GM19455 (cell line): ENCODE measurements at regions not wholly inside any gene's neighbourhood (a gene's known extent, or its start where the extent isn't known, plus 50 kb on each side); places are given as distances from the start of the nearest gene placed in this dataset.
"Not testable (repeated sequence)": the region's sequence is repeated elsewhere in the genome, so short reads cannot be mapped to it uniquely, and the experiment has no call there.

ENCODE experiments used
- ATAC-seq: cut with Tn5 transposase; IDR thresholded peaks from one replicate; pipeline ENCODE4 v1.9.1; 2021; ENCODE audit not compliant: unreplicated experiment

DNA sequence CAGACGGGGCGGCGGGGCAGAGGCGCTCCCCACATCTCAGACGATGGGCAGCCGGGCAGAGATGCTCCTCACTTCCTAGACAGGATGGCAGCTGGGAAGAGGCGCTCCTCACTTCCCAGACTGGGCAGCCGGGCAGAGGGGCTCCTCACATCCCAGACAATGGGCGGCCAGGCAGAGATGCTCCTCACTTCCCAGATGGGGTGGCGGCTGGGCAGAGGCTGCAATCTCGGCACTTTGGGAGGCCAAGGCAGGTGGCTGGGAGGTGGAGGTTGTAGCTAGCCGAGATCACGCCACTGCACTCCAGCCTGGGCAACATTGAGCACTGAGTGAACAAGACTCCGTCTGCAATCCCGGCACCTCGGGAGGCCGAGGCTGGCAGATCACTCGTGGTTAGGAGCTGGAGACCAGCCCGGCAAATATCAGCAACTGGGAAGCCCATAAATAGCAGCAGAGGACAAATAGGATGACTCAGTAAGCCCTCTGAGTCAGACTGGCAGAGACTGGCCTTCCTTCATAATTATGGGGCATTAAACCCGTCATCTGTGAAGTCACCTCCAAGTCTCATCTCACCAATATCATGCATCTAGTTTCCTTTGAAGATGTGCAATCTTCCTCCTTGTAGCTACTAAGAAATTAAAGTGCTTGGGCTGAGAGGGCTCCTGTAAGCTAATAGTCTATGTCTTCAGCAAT is 337.3 kb downstream of the GOLGA6L6 start:
- not testable (repeated sequence) for ATAC-seq

DNA sequence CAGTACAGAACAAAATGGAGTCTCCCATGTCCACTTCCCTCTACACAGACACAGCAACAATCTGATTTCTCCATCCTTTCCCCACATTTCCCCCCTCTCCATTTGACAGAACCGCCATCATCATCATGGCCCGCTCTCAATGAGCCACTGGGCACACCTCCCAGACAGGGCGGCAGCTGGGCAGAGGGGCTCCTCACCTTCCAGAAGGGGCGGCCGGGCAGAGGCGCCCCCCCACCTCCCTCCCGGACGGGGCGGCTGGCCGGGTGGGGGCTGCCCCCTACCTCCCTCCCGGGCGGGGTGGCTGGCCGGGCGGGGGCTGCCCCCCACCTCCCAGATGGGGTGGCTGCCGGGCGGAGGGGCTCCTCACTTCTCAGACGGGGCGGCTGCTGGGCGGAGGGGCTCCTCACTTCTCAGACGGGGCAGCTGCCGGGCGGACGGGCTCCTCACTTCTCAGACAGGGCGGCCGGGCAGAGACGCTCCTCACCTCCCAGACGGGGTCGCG is 337.9 kb downstream of the GOLGA6L6 start:
- not testable (repeated sequence) for ATAC-seq

GRCh38 chr15:20194591-20195198 is 346.9 kb downstream of the GOLGA6L6 start:
- ATAC-seq, result not testable (repeated sequence)

DNA sequence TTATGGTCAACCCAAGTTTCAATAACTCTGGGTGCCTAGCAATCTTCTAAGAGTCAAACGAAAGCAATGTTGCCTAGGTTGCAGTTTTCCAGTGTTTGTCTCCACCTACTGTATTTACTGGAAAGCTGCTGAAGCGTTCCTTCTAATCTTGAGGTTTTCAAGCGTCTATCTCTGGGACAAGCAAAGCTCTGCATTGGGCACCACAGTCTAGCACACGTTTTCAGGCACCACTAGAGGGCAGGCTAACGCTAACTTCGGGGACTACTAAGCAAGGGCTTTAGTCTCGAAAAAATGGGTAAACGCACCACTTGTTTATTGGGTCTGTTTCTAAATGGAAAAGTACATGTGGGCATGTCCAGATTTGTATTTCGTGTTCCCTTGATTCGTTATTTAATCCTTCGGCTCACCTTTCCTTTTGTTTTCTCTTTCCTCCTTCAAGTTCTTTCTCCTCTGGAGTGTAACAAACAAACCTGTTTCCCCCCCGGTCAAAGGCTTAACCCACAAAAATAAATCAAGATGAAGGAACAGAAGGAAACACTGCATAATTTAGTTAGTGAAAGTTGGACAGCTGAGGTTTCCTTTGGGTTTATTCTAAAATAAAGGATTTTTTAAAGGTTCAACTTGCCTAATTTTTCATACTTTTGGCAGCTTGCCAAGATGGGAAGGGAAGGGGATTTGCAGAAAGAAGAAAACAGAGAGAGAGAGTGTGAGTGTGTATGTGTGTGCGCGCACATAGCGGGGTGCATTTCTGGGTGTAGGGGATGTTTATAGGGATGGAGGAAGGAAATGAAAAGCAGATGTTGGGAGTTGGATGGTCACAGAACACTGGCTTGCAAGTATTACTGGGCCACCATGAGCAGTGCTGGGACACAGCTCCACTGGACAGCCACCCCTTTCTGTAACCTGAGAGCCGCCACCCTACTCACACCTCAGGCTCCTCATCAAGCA is 348.3 kb downstream of the GOLGA6L6 start:
- not testable (repeated sequence) for ATAC-seq

GRCh38 chr15:20191508-20192125 is 350.0 kb downstream of the GOLGA6L6 start:
- not testable (repeated sequence) for ATAC-seq

- ATAC-seq, result not testable (repeated sequence)
Observed at GRCh38 chr15:20188611-20189010, 353.0 kb downstream of the GOLGA6L6 start.

GRCh38 chr15:20187370-20188355 is 353.9 kb downstream of the GOLGA6L6 start:
- ATAC-seq, result not testable (repeated sequence)

GRCh38 chr15:20184879-20185278 is 356.7 kb downstream of the GOLGA6L6 start:
- not testable (repeated sequence) for ATAC-seq

DNA sequence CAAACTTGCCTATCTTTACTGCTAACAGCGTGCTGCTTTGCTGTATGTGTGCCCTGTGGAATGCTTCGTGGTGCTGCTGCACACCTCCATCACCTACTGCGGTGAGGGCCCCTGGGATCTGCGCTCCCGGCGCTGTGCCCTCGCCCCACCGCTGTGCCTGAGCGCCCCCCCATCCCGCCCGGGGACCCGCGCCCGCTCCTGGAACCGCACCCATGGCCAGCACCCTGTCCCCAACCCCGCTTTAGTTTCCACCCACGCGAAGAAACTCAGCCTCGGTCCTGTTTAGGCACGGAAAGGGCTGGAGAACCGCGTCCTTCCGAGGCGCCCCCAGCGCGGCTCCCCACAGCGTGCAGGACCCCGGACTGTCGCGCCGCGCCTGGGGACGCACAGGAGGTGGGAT is 373.4 kb downstream of the GOLGA6L6 start:
- ATAC-seq, result not testable (repeated sequence)

GRCh38 chr15:20153528-20153927 is 388.1 kb downstream of the GOLGA6L6 start:
- ATAC-seq, result not testable (repeated sequence)

DNA sequence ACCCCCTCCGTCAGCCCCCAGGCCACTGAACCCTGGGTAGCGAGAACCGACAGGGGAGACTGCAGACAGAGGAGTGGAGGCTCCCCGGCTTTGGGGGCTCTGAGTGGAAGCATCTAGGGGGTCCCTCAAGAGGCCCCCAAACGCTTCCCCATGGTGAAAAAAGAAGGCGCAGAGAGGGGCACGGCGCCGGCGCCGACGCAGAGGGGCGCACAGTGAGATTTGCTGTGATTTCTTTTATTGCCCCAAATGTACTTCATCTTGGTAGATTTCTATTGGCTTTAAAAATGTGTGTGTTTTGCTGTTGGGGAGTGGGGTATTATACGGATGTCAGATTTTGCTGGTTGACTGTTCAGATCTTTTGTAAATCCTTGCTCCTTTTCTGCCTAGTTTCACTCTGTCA is 392.9 kb downstream of the GOLGA6L6 start:
- ATAC-seq, result not testable (repeated sequence)

GRCh38 chr15:20148008-20148407 is 393.6 kb downstream of the GOLGA6L6 start:
- ATAC-seq, result not testable (repeated sequence)

DNA sequence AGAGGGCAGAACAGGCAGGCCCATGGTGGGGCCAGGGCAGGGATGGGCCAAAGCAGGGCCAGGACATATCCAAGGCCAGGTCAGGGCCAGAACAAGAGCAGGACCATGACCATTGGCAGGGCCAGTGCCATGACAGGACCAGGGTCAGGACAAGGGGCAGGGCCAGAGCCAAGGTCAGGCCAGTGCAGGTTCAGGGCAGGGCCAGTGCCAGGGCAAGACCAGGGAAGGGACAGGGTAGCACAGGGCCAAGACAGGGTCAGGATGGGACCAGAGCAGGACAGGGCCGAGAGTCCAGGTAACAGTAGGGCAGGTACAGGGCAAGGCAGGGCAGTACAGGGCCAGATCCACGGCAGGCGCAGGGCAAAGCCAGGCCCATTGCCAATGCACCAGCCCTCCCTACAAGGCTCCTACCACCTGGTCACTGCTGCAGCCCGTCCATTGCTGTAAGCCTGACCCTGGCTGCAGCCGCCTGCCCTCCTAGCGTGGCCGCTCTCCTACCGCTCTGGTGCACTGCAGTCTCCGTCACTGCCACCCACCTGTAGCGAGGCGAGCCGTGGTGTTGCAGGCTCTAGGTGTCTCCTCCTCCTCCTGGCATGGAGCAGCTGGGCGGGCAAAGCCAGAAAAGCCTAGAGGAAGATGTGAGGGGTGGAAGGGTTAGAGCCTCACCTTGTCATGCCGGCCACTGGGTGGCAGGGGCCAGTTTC is 397.1 kb downstream of the GOLGA6L6 start:
- ATAC-seq, result not testable (repeated sequence)

DNA sequence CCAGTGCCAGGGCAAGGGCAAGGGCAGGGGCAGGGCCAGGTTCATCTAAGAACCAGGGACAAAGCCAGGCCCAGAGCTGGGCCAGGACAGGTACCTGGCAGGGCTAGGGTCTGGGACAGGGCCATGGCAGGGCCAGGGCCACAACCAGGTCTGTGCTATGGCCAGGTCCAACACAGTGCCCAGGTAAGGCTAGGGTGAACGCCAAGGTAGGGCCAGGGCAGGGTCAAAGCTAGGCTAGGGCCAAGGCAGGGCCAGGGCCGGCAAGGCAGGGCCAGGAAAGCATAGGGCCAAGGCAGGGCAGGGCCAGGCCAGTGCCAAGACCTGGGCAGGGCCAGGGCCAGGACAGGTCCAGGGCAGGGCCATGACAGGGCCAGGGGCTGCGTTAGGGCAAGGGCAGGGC is 398.7 kb downstream of the GOLGA6L6 start:
- not testable (repeated sequence) for ATAC-seq

- ATAC-seq, result not testable (repeated sequence)
Observed at GRCh38 chr15:20142410-20142809, 399.2 kb downstream of the GOLGA6L6 start.

DNA sequence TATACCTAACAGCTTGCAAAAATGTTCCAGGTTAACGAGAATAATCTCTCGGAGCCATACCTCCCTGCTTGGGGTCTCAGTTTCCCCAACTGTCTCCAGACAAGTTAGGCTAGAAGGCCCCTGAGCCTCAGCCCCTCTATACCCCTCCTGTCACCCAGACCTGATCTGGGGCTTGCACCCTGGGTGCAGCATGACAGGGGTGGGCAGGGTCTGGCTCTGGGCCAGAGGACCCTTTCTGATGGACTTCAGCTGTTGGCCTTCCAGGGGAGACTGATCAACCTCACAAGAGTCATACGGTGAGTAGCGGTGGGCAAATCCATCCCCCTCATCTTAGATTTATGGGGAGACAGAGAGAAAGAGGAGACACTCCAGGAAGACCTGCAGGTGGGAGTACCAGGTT is 416.9 kb downstream of the GOLGA6L6 start:
- not testable (repeated sequence) for ATAC-seq

GRCh38 chr15:20106026-20106425 is 435.6 kb downstream of the GOLGA6L6 start:
- ATAC-seq, result no peak

- ATAC-seq, result not testable (repeated sequence)
Observed at GRCh38 chr15:20105011-20105990, 436.3 kb downstream of the GOLGA6L6 start.
